ENCODE measurements at regions not wholly inside any gene's neighbourhood (a gene's known extent, or its start where the extent isn't known, plus 50 kb on each side); places are given as distances from the start of the nearest gene placed in this dataset.
"Not testable (repeated sequence)": the region's sequence is repeated elsewhere in the genome, so short reads cannot be mapped to it uniquely, and the experiment has no call there.

DNA sequence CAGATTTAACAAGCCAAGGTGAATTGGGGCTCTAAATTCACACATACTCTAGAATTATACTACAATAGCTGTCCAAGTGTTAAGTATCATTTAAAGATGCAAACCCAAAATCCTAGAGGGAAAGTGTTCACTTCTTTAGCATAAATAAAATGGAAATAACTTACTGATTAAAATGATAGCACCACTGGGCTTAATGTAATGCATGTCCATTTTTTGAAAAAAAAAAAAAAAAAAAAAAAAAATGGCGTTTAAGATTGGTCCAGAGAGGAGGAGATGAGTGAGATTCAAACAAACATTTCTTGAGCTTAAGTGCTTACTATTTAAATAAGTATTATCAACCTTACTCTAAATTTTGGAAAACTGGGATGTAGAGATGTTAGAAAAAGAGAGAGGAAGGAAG lies 251.5 kb upstream of the CWC22 start:
- no peak for DNase-seq

DNA sequence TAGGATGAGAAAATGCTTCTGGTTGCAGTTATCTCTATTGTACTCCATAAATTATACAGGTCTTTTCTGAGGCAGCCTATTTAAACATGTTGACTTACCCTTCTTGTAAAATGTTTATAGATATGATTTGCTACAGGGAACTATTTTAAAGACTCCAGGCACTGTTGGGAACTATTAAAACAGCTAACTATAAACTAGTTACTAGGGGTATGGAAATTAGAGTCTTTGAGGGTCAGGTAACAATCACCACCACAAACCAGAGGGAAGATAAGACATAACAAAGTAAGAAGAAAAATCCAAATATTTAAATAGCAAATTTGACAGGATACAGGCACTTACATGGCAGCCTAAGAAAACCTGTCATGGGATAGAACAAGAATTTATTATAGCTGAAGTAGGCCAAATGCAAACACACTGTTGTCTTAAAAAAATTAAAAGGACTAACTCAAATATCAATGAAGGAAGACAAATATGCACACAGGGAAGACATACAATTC lies 251.0 kb upstream of the CWC22 start:
- DNase-seq = no peak

DNA sequence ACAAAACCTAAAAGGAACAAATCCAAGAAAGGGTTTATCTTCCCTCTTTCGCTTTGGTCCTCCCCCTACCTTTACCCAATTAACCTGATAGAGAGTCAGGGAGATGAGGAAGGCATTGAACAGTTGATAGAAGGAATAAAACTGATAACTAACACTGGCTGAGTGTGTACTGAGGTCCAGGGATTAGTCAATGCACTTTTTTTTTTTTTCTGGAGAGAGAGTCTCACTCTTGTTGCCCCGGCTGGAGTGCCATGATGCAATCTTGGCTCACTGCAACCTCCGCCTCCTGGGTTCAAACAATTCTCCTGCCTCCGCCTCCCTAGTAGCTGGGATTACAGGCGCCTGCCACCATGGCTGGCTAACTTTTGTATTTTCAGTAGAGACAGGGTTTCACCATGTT lies 250.2 kb upstream of the CWC22 start:
- no peak for DNase-seq

DNA sequence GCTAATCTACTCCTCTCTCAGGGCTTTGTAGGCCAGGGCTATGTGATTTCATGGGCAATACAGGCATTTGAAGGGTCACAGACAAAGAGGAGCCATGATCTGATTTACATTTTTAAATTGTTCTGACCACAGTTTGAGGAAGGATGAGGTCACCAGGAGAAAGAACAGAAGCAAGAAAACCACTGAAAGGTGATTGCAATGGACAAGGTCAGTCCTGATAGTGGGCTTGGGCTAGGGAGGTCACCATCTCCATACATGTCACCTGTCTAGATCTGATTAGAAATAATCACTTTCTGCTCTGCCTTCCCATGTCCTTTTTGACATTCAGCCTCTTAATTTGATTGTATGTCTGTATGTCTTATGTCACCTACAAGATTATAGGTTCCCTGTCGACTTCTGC lies 248.9 kb upstream of the CWC22 start:
- DNase-seq = no peak

DNA sequence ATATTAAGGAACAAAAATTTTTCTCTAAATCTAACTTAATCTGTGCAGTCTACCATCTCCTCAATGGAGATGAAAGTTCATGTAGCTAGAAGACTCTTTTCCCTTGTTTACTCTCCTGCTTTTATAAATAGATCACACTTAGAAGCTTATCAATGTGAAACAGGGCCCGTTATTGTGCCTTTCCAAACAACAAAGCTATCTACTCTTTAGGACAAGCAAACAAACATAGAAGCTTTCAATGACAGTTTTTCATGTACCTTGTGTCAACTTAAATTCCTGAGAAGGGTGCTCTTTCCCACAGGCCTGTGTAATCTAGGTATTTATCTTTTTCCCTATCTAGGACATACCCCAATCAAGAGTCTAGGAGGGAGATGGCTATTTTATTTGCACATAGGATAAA lies 247.8 kb upstream of the CWC22 start:
- no peak for DNase-seq

DNA sequence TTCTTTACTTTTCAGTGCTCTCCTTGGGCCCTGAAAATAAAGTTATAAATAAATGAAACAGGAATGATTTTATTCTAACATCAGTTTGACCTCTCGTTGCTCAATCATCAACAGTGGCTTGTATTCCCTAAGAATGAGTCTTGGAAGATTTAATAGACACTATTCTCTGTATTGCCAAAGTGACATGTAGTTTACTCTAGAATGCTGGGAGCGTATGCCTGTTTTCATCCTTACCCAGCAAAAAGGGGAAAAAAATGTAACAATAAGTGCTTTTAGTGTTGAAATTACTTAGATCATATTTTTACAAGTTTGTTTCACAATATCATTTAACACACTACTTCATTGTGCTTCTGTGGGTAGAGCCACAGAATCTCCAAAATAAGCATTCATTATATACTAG lies 240.6 kb upstream of the CWC22 start:
- no peak for DNase-seq

DNA sequence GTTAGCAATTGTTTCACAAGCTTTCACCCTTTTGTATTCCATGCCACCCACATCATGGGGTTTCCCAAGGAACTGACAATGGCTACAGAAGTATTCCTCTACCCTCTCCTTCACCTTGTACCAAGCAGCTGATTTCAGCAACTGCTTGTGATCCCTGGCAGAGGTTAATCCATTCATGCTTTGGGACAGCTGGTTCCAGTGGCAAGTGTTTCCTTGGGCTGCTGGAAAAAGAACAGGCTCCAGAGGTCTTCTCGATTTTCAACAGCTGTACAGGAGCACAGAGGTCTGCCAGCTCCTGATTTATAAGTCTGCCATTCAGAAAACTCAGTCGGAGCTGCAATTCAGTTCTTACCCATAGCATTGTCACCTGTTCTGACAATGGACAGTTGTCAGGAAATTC lies 239.2 kb upstream of the CWC22 start:
- DNase-seq = no peak

DNA sequence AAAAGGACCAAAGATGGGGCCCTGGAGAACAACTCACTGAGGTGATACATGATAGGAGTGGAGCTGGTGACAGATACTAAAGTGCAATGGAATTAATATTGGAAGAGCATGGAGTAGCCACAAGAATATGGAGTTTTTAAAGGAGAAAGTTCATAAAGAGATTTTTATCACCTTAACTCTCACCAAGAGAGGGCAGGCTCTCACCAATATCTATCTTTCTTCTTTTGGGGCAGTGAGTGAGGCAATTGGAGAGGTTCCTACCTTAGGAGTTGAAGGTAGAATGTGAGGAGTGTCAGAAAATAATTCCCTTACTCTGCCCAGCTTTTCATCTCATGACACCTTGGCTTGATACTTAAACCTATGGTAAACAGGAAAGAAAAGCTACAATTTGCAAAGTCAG lies 233.7 kb upstream of the CWC22 start:
- DNase-seq = no peak

DNA sequence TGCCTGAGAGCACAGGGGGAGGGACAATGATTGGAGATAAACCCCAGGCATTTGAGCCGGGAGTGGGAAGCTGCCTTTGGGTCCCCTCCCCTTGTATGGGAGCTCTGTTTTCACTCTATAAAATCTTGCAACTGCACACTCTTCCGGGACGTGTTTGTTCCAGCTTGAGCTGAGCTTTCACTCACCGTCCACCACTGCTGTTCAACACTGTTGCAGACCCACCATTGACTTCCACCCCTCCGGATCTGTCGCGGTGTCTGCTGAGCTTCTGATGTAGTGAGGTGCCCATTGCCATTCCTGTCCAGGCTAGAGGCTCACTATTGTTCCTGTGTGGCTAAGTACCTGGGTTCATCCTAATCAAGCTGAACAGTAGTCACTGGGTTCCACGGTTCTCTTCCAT lies 231.6 kb upstream of the CWC22 start:
- DNase-seq = no peak

DNA sequence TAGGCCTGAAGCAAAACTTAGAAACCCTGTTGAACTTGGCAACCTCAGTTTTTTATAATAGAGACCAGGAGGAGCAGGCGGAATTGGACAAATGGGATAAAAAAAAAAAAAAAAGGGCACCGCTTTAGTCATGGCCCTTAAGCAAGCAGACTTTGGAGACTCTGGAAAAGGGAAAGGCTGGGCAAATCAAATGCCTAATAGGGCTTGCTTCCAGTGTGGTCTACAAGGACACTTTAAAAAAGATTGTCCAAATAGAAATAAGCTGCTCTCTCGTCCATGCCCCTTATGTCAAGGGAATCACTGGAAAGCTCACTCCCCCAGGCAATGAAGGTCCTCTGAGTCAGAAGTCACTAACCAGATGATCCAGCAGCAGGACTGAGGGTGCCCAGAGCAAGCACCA lies 229.0 kb upstream of the CWC22 start:
- not testable (repeated sequence) for DNase-seq

DNA sequence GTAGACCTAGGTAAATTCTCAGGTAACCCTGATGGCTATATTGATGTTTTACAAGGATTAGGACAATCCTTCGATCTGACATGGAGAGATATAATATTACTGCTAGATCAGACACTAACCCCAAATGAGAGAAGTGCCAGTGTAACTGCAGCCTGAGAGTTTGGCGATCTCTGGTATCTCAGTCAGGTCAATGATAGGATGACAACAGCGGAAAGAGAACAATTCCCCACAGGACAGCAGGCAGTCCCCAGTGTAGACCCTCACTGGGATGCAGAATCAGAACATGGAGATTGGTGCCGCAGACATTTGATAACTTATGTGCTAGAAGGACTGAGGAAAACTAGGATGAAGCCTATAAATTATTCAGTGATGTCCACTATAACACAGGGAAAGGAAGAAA lies 228.4 kb upstream of the CWC22 start:
- DNase-seq = not testable (repeated sequence)

DNA sequence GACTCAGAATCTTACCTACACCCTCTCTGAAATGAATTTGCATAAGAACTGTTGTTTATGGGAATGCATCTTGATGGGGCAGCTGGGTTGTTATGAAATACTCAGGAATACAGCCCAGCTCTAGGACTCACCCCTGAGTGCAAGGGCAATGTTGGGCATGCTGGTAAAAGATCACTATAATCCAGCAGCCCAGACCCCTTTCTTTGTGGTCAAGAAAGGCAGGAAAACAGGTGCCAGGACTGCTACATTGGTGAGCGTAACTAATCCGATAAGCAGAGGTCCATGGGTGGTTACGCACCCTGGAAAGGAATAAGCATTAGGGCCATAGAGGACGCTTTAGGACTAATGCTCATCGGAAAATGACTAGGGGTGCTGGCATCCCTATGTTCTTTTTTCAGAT lies 227.9 kb upstream of the CWC22 start:
- DNase-seq = not testable (repeated sequence)

DNA sequence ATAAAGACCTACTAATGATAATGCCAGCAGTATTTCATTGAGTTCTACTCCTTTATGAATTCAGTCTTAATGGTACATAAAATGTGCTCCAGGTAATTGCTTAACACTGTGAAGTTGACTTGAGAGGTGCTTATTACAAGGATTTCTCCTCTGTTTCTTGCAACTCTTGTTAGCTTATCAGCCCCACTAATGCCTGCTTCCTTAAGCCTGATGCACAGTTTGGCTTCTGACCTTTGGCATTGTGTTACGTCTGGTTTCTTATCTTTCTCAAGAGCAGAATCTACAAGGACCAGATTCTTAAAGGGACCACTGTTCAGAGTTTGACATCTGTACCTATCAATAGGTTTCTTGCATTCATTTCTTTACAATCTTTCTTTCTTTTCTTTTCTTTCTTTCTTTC lies 223.9 kb upstream of the CWC22 start:
- no peak for DNase-seq

DNA sequence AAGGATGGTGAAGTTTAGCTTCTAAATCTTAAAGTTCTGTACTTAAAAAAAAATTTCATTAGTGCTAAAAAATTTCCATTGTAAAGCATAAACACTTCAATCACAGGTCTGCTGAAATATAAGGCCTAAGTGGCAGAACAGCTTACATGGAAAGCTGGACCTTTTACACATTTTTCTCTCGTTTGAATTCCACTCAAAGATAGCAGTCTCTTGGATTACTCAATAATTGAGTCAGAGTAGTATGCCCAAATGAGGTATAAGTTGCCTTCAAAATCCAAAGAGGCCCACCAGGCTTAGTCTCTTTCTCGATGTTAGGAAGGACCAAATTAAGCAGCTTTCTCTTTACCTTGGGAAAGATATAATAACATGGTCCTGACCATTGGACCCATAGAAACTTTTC lies 220.4 kb upstream of the CWC22 start:
- DNase-seq = no peak

DNA sequence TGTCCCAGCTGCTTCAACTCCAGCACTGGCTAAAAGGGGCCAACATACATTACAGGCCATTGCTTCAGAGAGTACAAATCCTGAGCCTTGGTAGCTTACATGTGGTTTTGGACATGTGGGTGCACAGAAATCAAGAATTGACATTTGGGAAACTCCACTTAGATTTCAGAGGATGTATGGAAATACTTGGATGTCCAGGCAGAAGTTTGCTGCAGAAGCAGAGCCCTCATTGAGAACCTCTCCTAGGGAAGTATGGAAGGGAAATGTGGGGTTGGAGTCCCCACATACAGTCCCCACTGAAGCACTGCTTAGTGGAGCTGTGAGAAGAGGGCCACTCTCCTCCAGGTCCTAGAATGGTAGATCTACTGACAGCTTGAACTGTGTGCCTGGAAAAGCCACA lies 218.0 kb upstream of the CWC22 start:
- DNase-seq = no peak

DNA sequence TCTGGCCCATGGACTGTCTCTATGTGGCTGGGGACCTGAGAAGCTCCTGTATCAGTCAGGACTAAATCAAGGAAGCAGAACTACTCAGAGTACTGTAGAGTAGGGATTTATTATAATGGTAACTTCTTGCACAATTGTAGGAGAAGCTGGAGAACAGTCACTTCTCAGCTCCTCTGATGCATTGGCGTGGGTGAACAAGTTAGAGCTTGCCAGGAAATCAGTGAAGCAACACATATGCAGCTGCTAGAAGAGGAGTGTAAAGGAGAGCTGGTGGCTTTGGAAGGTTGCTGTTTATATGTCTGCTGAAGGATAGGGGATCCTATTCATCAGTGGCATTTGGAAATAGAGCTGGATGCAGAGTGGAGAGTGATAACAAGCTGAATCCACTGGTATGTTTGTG lies 215.5 kb upstream of the CWC22 start:
- no peak for DNase-seq

DNA sequence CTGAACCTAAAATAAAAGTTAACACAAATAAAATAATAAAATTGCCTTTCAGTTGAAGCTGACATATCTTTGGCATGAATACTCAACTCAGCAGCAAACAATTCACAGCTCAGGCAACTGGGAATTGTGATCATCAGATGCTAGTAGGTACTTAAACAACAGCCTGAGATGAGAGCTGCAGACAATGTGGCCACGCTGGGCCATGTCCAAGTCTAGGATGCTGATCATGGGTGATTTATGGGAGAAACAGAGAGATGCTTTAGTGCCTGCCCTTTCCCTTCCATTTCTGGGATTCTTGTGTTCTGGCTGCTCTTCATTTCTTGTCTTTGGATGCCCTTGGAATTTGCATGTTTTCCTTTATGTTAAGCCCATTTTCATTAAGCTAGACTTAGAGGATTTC lies 212.4 kb upstream of the CWC22 start:
- DNase-seq = no peak

DNA sequence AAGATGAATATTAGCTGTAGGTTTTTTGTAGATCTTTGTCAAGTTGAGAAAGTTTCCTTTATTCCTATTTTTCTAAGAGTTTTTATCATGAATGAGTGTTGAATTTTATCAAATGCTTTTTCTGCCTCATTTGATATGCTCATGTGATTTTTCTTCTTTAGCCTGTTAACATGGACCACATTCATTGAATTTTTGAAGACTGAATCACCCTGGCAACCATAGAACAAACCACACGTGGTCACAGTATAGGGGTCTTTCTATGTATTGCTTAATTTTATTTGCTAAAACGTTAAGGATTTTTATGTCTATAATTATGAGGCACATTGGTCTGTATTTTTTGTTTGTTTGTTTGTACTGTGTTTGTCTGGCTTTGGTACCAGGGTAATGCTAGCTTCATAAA lies 201.7 kb upstream of the CWC22 start:
- DNase-seq = no peak

DNA sequence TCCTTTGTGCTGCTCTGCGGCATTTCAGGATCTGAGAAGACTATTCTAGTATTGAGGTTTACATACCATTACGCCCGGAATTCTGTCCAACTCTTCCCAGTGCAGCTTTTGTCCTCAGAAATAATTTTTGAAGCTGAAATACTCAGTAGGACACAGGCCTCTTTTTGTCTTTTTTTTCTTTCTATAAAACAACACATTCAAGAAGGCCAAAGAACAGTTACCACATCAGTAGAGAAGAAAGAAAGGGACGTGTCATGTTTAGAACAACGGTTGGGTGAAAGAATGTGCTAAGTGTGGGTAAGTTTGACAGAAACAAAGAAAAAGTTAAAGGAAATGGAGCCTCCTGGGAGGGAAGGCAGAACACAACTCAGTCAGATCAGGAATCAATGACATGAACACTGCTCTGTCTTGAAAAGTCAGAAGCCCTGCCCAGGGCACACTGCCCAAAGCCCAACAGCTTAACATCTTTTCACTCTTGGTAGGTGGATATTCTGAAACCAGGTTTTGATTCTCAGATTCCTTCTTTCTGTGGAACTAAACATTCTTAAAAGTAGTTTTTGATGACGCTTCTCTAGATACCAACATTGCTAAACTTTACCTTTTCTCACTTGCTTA lies 198.6 kb upstream of the CWC22 start:
- DNase-seq = no peak

DNA sequence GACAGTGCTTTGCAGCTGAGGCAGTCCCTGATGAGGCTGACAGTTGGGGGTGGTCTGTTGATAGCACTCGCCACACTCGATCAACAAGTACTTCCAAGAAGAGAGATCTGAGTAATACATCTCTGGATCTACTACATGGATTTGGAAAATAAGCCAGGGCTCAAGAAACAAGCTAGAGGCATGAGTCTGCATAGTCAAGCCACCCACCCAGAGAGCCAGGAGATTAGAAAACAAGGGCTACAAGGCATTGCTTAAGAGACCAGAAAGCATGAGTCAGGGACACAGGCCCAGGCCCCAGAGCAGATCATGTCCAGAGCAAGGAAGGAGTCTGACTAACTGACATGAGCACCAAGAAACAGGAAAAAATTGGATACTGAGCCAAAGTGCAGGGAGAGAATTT lies 196.9 kb upstream of the CWC22 start:
- DNase-seq = no peak

DNA sequence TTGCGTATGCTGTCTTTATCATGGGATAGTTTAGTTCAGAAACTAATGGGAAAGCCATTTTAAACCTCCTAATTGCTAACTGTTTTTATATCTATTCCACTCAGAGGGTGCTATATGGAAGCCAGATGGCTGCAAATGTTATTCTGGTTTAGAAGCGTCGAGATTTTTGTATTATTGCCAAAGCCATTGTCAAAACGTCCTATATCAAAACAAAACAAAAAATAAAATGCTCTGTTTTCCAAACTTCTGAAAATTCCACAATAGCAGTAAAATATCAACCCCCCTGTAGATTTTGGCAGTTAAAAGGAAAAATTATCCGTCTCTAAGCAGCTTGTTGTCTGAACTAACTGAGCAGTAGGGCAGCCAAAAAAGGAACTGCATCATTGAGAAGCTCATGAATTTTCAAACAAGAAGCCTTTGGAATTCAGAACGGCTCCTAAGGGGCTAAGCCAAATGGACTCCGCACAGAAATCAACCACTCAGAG lies 195.4 kb upstream of the CWC22 start:
- no peak for DNase-seq

DNA sequence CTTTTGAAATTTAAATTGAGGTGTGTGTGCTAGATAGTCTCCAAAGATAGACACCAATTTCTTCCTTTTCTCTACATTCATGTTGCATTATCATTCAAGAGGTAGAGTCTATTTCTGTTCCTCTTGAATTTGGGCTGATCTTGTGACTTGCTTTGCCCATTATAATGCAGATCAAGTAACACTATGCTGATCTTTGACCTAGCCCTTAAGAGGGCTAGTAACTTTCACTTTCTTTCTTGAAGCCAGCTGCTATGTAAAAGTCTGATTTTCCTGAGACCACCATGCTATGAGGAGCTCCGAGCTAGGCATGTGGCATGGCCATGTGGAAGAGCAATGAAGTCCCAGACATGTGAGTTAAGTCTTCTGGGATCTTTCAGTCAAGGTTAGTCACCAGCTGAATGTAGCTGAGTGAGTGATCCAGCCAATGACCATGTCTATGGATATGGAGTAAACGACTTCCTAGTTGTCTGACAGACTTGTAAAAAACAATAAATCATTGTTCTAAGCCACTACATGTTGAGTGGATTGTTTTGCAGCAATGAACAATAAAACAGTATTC lies 189.4 kb upstream of the CWC22 start:
- DNase-seq = no peak

DNA sequence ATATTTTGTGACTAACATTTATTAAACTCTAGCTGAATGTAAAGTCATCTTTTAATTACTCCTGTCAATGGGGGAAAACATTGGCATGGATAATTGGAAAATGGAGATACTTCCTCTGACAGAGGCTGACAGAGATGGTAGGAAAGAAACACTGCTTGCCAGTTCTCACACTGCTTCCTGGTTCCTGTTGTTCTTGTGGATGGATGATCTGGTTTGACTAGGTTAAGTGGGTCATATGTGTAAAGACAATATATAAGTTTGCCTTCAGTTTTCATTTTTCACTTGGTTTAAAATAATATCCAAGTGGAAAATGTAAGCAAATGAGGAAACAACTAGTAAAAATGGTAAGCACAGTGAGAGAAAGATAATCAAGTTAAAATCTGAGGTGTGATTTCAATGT lies 188.8 kb upstream of the CWC22 start:
- DNase-seq = no peak

DNA sequence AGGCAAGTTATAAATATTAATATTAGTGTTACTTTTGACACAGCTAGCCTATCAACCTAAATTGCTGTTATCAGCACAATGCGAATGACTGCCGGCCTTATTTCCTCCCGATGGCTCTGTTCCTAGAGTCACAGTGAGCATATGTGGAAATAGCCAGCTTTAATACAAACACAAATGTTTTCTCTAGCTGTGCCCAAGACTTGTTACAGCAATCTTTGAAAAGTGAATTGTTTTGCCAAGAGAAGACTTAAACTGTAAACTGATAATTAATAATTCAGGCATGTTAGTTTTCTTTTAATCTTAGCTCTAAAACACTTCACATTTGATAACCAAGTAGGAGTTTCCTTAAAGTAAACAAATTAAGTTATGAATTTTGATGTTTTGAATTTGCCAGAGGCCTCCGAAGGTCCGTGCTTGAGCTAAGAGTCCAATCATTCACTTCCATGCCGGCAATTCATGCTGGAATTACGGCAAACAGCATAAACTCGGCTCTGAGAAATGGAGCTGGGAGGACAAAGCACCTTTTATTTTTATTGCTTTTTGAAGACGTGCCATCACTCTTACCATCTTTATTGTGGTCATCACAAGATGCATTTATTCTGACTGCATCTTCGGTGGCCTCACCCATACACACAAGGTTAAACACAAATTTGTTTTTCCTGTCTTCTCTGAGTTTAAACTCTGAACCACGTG lies 184.5 kb upstream of the CWC22 start:
- no peak for DNase-seq

DNA sequence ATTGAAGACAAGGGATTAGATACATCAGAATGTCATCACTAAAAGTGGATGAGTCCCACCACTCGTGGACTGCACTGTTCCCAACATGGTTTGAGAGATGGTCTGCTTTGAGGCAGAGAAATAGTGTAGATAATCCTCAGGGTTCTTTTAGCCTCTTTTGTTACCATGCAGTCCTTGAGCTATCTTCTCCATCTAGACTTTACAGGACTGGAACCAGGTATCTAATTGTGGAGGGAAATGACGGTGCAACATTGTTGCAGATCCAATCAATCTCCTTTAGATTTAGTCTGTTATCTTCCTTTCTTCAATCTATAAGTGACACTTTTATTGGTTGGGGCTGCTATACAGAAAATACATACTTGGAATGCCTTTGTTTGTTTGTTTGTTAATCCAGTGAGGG lies 183.8 kb upstream of the CWC22 start:
- no peak for DNase-seq

Data from NCI-H1092 treated with DMSO at 0.1 percent for 48 hours (cell line).